ENCODE measurements at regions not wholly inside any gene's neighbourhood (a gene's known extent, or its start where the extent isn't known, plus 50 kb on each side); places are given as distances from the start of the nearest gene placed in this dataset.

- intact Hi-C loops (cut with micrococcal nuclease), result no loop called here
Observed at GRCh38 chr20:23254505-23254904, 96.1 kb upstream of the NXT1 start.

- intact Hi-C loops (cut with micrococcal nuclease), result no loop called here
Observed at GRCh38 chr20:23254034-23254433, 96.6 kb upstream of the NXT1 start.

GRCh38 chr20:23253524-23253923 is 97.1 kb upstream of the NXT1 start:
- intact Hi-C loops (cut with micrococcal nuclease), result no loop called here

GRCh38 chr20:23251779-23252178 is 98.8 kb upstream of the NXT1 start:
- intact Hi-C loops (cut with micrococcal nuclease), result no loop called here

GRCh38 chr20:23249541-23249940 is 101.0 kb upstream of the NXT1 start:
- intact Hi-C loops (cut with micrococcal nuclease), result no loop called here

GRCh38 chr20:23248461-23248882 is 102.1 kb upstream of the NXT1 start:
- intact Hi-C loops (cut with micrococcal nuclease), result no loop called here

GRCh38 chr20:23246717-23247664 is 103.6 kb upstream of the NXT1 start:
- intact Hi-C loops (cut with micrococcal nuclease), result no loop called here

GRCh38 chr20:23245553-23246181 is 104.9 kb upstream of the NXT1 start:
- intact Hi-C loops (cut with micrococcal nuclease), result no loop called here

GRCh38 chr20:23244916-23245552 is 105.6 kb upstream of the NXT1 start:
- intact Hi-C loops (cut with micrococcal nuclease), result no loop called here

GRCh38 chr20:23244156-23244915 is 106.3 kb upstream of the NXT1 start:
- intact Hi-C loops (cut with micrococcal nuclease), result no loop called here

- intact Hi-C loops (cut with micrococcal nuclease), result no loop called here
Observed at GRCh38 chr20:23243791-23244155, 106.8 kb upstream of the NXT1 start.

GRCh38 chr20:23242556-23243180 is 107.9 kb upstream of the NXT1 start:
- intact Hi-C loops (cut with micrococcal nuclease), result no loop called here

- intact Hi-C loops (cut with micrococcal nuclease), result no loop called here
Observed at GRCh38 chr20:23242104-23242503, 108.5 kb upstream of the NXT1 start.

GRCh38 chr20:23241416-23241815 is 109.2 kb upstream of the NXT1 start:
- intact Hi-C loops (cut with micrococcal nuclease), result no loop called here

- intact Hi-C loops (cut with micrococcal nuclease), result no loop called here
Observed at GRCh38 chr20:23240519-23240918, 110.1 kb upstream of the NXT1 start.

GRCh38 chr20:23237201-23237600 is 113.4 kb upstream of the NXT1 start:
- intact Hi-C loops (cut with micrococcal nuclease), result no loop called here

GRCh38 chr20:23235173-23236027 is 115.2 kb upstream of the NXT1 start:
- intact Hi-C loops (cut with micrococcal nuclease), result loop anchor here (1.0 kb wide), 2 partner anchors 185 to 544 kb away; no protein-coding TSS in a partner anchor

GRCh38 chr20:23234311-23235078 is 116.1 kb upstream of the NXT1 start:
- intact Hi-C loops (cut with micrococcal nuclease), result loop anchor here (1.0 kb wide), 2 partner anchors 184 to 543 kb away; no protein-coding TSS in a partner anchor

GRCh38 chr20:23233341-23233740 is 117.2 kb upstream of the NXT1 start:
- intact Hi-C loops (cut with micrococcal nuclease), result no loop called here

Measured in T-helper 2 cell treated with Interferon-gamma antibody and Interleukin-4, amounts not matched to agents 100 ng/mL and 5 ng/mL, for 36 hours (primary cell).